ENCODE measurements at regions not wholly inside any gene's neighbourhood (a gene's known extent, or its start where the extent isn't known, plus 50 kb on each side); places are given as distances from the start of the nearest gene placed in this dataset.

DNA sequence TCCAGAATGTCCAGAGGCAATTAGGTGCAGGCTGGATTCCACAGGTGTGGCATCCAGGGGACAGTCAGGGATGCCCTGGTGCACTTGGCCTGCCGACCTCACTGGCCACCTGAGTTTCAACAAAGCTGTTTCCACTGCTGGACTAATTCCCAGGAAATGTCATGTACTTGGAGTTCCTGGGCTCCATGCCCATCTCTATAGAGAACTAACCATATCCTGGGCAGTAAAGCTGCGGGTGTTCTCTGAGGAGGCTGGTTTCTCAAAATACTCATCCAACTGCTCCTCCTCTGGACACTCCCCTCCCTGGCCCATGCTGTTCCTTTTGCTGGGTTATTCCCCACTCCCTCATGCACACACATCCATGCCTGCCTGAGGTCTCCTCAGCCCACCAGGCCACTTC, 161.9 kb upstream of the SKOR2 start:
- TF ChIP-seq, protein P1, sequence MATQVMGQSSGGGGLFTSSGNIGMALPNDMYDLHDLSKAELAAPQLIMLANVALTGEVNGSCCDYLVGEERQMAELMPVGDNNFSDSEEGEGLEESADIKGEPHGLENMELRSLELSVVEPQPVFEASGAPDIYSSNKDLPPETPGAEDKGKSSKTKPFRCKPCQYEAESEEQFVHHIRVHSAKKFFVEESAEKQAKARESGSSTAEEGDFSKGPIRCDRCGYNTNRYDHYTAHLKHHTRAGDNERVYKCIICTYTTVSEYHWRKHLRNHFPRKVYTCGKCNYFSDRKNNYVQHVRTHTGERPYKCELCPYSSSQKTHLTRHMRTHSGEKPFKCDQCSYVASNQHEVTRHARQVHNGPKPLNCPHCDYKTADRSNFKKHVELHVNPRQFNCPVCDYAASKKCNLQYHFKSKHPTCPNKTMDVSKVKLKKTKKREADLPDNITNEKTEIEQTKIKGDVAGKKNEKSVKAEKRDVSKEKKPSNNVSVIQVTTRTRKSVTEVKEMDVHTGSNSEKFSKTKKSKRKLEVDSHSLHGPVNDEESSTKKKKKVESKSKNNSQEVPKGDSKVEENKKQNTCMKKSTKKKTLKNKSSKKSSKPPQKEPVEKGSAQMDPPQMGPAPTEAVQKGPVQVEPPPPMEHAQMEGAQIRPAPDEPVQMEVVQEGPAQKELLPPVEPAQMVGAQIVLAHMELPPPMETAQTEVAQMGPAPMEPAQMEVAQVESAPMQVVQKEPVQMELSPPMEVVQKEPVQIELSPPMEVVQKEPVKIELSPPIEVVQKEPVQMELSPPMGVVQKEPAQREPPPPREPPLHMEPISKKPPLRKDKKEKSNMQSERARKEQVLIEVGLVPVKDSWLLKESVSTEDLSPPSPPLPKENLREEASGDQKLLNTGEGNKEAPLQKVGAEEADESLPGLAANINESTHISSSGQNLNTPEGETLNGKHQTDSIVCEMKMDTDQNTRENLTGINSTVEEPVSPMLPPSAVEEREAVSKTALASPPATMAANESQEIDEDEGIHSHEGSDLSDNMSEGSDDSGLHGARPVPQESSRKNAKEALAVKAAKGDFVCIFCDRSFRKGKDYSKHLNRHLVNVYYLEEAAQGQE (IDR thresholded peaks at IDR 0.05; ENCODE audit: low read depth, low read length) = no peak
- TF ChIP-seq, protein P2, sequence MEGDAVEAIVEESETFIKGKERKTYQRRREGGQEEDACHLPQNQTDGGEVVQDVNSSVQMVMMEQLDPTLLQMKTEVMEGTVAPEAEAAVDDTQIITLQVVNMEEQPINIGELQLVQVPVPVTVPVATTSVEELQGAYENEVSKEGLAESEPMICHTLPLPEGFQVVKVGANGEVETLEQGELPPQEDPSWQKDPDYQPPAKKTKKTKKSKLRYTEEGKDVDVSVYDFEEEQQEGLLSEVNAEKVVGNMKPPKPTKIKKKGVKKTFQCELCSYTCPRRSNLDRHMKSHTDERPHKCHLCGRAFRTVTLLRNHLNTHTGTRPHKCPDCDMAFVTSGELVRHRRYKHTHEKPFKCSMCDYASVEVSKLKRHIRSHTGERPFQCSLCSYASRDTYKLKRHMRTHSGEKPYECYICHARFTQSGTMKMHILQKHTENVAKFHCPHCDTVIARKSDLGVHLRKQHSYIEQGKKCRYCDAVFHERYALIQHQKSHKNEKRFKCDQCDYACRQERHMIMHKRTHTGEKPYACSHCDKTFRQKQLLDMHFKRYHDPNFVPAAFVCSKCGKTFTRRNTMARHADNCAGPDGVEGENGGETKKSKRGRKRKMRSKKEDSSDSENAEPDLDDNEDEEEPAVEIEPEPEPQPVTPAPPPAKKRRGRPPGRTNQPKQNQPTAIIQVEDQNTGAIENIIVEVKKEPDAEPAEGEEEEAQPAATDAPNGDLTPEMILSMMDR (IDR thresholded peaks at IDR 0.05) = no peak

Measured in SK-N-SH (cell line).